Thoracic aorta (tissue), 2 donors: ENCODE measurements at regions not wholly inside any gene's neighbourhood (a gene's known extent, or its start where the extent isn't known, plus 50 kb on each side); places are given as distances from the start of the nearest gene placed in this dataset.
A peak's percentile ranks its signal among the peaks of the same experiment; 100 is the strongest.

Source experiments
- ATAC-seq: fragments of 150-250 bp; one replicate; pipeline ENCODE4 v1.8.0; 2017; ENCODE audit warnings: low read depth; ENCODE audit not compliant: insufficient number of reproducible peaks, low FRiP score
- DNase-seq: peaks from one replicate; pipeline ENCODE4 v3.0.0-alpha.2; 2020; ENCODE audit warnings: low spot score
- H3K27ac ChIP-seq, 2 donors: fragments of 200-600 bp; sonication (generic); 1 replicate in 1 of 2; 2 replicates in 1 of 2; pipeline ENCODE4 v1.5.1; 2016; ENCODE audit warnings: mild to moderate bottlenecking in 2 of 2, moderate library complexity in 2 of 2
- H3K27me3 ChIP-seq: fragments of 200-600 bp; sonication (generic); replicated peaks from 2 replicates; pipeline ENCODE4 v1.6.0; 2016; ENCODE audit warnings: mild to moderate bottlenecking; ENCODE audit not compliant: insufficient read depth
- H3K36me3 ChIP-seq: fragments of 200-600 bp; sonication (generic); one replicate; pipeline ENCODE4 v1.5.1; 2016
- H3K4me1 ChIP-seq, 2 donors: fragments of 200-600 bp; sonication (generic); 1 replicate in 1 of 2; 2 replicates in 1 of 2; pipeline versions ENCODE4 v1.5.1 to v1.6.0; 2016; ENCODE audit warnings: low read depth in 2 of 2, mild to moderate bottlenecking in 1 of 2; ENCODE audit not compliant: control insufficient read depth in 1 of 2
- H3K4me3 ChIP-seq: fragments of 200-600 bp; sonication (generic); 2 replicates; pipeline ENCODE4 v1.5.1; 2016; ENCODE audit warnings: mild to moderate bottlenecking
- H3K9me3 ChIP-seq: fragments of 200-600 bp; sonication (generic); 2 replicates; pipeline ENCODE4 v1.5.1; 2016
- TF ChIP-seq, protein P1 (sequence below): fragments of 200-600 bp; sonication (generic); IDR thresholded peaks from one replicate; pipeline ENCODE4 v1.5.1; 2019; ENCODE audit warnings: antibody characterized with exemption

DNA sequence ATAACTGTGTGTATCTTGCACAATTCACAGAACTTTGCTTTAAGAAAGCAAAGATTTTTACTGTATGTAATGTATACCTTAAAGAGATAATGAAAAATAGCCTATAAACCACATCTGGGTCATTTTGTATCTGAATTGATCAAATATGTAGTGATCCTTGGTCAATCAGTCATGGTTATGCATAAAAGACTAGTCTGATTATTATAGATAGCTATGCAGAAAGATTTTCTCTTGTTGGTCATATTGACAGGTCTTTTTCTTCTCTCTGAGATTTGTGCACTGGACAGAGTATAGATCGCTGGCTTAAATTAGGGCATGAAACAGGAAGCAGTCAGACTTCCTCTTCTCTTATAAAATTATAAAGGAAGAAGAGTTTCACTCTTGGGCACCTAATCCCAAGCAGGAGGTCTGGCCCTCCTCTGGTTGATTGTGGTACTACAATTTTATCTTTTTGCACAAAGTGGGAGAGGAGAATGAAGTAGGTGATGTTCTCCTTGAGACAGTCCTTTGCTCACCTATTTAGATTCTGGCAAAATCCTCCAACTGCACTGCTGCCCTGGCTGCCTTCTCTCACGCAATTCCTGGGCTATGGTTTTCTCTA, 380.9 kb upstream of the RGS17 start:
- H3K36me3 ChIP-seq: no peaks in the 10 kb centered on the region
- H3K27me3 ChIP-seq: no peaks in the 10 kb centered on the region
- no peak for DNase-seq
- H3K4me3 ChIP-seq: no peak overlapping the region
- no peak overlapping the region for H3K27ac ChIP-seq
- no peaks in the 10 kb centered on the region for H3K9me3 ChIP-seq
- TF ChIP-seq, protein P1, sequence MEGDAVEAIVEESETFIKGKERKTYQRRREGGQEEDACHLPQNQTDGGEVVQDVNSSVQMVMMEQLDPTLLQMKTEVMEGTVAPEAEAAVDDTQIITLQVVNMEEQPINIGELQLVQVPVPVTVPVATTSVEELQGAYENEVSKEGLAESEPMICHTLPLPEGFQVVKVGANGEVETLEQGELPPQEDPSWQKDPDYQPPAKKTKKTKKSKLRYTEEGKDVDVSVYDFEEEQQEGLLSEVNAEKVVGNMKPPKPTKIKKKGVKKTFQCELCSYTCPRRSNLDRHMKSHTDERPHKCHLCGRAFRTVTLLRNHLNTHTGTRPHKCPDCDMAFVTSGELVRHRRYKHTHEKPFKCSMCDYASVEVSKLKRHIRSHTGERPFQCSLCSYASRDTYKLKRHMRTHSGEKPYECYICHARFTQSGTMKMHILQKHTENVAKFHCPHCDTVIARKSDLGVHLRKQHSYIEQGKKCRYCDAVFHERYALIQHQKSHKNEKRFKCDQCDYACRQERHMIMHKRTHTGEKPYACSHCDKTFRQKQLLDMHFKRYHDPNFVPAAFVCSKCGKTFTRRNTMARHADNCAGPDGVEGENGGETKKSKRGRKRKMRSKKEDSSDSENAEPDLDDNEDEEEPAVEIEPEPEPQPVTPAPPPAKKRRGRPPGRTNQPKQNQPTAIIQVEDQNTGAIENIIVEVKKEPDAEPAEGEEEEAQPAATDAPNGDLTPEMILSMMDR: peak; percentile 60
- no peak for ATAC-seq
- H3K4me1 ChIP-seq: no peaks in the 10 kb centered on the region

DNA sequence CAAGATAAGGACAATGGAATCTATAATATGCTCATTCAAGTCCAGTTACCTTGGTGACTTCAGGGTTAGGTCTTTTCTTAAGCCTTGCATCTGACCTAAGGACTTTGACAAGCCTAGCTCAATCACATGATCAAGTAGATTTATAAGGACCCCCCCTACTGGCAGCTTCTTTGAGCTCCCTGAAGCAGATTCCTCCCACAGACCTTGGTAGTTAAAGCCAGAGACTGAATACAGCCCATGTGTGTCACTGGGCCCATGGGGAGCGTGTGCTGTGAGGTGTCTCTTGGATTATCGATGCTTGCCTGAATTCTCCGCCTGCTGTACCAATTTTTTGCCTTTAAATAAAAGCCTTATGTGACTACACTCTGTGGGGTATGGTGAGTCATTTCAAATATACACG, 372.7 kb upstream of the RGS17 start:
- DNase-seq (no peak), ATAC-seq (no peak)
- Histone ChIP-seq H3K4me3 (no peak overlapping the region), H3K36me3 (no peaks in the 10 kb centered on the region), H3K27me3 (no peaks in the 10 kb centered on the region), H3K9me3 (no peaks in the 10 kb centered on the region), H3K4me1 (no peaks in the 10 kb centered on the region), H3K27ac (no peak overlapping the region)
- TF ChIP-seq, protein P1: no peak

DNA sequence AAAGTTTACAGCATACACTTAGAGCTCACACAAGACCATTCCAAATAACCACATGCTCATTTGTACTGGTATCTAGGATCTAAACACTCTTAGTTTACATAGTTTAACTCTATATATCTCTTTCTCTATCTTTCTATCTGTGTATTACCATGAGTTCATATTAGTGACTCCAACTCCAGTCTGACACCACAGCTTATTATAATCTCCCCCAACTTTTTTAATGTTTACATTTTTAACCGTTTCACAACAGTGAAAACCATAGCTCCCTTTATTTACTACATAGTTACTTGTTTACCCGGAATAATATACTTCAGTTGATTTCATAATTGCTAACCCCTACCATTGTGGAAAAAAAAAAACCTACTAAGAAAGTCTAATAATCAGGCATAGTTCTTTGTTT, 362.4 kb upstream of the RGS17 start:
- ATAC-seq: no peak
- Histone ChIP-seq H3K27me3 (no peaks in the 10 kb centered on the region), H3K27ac (no peak overlapping the region), H3K9me3 (no peaks in the 10 kb centered on the region), H3K4me3 (no peak overlapping the region), H3K4me1 (no peaks in the 10 kb centered on the region), H3K36me3 (no peaks in the 10 kb centered on the region)
- DNase-seq: no peak
- TF ChIP-seq, protein P1: no peak

DNA sequence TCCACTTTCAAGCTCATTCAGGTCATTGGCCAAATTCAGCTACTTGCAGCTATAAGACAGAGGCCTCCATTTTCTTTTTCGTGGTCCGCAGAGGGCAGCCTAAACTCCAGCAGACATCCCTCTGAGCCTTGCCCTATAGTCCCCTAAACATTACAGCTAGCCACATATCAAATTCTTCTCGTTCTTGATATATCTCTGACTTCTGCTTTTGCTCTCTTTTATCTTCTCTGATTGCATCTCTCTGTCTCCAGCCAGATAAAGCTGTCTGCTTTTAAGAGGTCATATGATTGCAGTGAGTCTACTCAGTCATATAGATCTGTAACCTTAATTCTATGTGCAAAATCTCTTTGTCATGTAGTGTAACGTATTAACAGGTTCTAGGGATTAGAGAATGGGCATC, 358.4 kb upstream of the RGS17 start:
- no peak overlapping the region for H3K27ac ChIP-seq
- H3K36me3 ChIP-seq: no peaks in the 10 kb centered on the region
- no peak overlapping the region for H3K4me3 ChIP-seq
- no peak for ATAC-seq
- TF ChIP-seq, protein P1: no peak
- DNase-seq: no peak
- H3K9me3 ChIP-seq: peaks cover 7% of the 10 kb centered on the region
- no peaks in the 10 kb centered on the region for H3K27me3 ChIP-seq
- no peaks in the 10 kb centered on the region for H3K4me1 ChIP-seq

DNA sequence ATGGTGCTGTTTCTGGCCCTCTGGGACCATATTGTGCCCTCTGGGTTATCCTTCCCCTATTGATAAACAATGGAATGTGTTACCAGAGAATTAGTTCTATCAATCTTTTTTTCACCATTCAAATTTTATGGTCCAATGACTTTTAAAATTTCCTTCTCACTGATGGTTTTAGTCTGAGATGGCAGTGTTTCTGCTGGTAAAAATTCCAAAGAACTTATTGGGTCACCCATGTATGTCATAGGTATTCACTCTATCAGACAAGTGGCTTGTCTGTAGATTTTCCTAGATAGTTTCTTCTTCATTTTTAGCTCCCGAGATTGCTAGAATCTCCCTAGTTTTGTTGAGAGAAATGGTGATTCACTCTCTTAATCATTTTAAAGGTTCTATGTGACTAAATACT, 357.2 kb upstream of the RGS17 start:
- DNase-seq (no peak), ATAC-seq (no peak)
- Histone ChIP-seq H3K9me3 (peaks cover 7% of the 10 kb centered on the region), H3K27me3 (no peaks in the 10 kb centered on the region), H3K36me3 (no peaks in the 10 kb centered on the region), H3K4me3 (no peak overlapping the region), H3K4me1 (no peaks in the 10 kb centered on the region), H3K27ac (no peak overlapping the region)
- TF ChIP-seq, protein P1: no peak
